ENCODE measurements at regions not wholly inside any gene's neighbourhood (a gene's known extent, or its start where the extent isn't known, plus 50 kb on each side); places are given as distances from the start of the nearest gene placed in this dataset.

DNA sequence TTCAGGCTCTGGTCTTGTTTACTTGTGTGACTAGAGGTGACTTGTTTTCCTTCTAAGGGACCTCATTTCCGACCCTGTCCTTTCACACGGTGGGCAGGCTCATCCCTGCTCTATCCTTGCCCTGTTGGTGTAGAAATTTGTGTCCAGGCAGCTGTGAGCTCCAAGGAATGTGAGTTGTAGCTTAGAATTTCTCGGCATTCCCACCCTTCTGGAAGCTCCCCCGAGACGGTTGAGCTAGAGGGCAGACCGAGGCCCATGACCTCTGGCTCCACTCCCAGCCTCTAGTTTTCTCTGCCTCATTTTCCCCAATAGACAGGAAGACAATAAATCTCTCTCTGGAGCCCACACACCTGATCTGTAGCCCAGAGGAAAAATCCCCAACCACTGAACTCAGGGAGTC lies 100.9 kb downstream of the NAV1 start:
- peaks cover 0 to 9% (median 0%) of the 10 kb centered on the region in 4 experiments for H3K27me3 ChIP-seq (replicated peaks in 1 of 4; ENCODE audit: control extremely low read depth in 1 of 4, control insufficient read depth in 3 of 4, insufficient read depth in 4 of 4, low read length in 3 of 4)
- H3K36me3 ChIP-seq (replicated peaks in 1 of 2; ENCODE audit: control extremely low read depth in 1 of 2, control insufficient read depth in 1 of 2, extremely low read depth in 1 of 2, insufficient read depth in 2 of 2, low read length in 1 of 2): no peaks in the 10 kb centered on the region
- H3K4me1 ChIP-seq (ENCODE audit: control insufficient read depth in 2 of 2, insufficient read depth in 2 of 2, low read length in 2 of 2): no peaks in the 10 kb centered on the region
- Mint-ChIP-seq H3K9me3 (ENCODE audit: insufficient read depth) (no peaks in the 10 kb centered on the region), H3K4me3 (no peak overlapping the region), H3K27ac (no peak overlapping the region), H3K4me1 (no peaks in the 10 kb centered on the region), H3K27me3 (peaks cover 17% of the 10 kb centered on the region)
- H2AFZ ChIP-seq (ENCODE audit: insufficient read depth, low read depth, low read length, poor library complexity, severe bottlenecking): no peak overlapping the region
- H3K9me3 ChIP-seq (ENCODE audit: control extremely low read depth in 1 of 3, control insufficient read depth in 2 of 3, insufficient read depth in 1 of 3, low read length in 2 of 3): no peaks in the 10 kb centered on the region
- no peak for TF ChIP-seq EZH2 (IDR thresholded peaks at IDR 0.05; ENCODE audit: borderline replicate concordance, insufficient read depth, low read depth, low read length, poor library complexity, severe bottlenecking)
- TF ChIP-seq, protein P1, sequence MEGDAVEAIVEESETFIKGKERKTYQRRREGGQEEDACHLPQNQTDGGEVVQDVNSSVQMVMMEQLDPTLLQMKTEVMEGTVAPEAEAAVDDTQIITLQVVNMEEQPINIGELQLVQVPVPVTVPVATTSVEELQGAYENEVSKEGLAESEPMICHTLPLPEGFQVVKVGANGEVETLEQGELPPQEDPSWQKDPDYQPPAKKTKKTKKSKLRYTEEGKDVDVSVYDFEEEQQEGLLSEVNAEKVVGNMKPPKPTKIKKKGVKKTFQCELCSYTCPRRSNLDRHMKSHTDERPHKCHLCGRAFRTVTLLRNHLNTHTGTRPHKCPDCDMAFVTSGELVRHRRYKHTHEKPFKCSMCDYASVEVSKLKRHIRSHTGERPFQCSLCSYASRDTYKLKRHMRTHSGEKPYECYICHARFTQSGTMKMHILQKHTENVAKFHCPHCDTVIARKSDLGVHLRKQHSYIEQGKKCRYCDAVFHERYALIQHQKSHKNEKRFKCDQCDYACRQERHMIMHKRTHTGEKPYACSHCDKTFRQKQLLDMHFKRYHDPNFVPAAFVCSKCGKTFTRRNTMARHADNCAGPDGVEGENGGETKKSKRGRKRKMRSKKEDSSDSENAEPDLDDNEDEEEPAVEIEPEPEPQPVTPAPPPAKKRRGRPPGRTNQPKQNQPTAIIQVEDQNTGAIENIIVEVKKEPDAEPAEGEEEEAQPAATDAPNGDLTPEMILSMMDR (IDR thresholded peaks at IDR 0.05): no peak
- no peak for ATAC-seq (ENCODE audit: low read depth)
- no peaks in the 10 kb centered on the region for H4K20me1 ChIP-seq (ENCODE audit: control insufficient read depth, insufficient read depth, low read length, poor library complexity, severe bottlenecking)
- intact Hi-C loops (cut with micrococcal nuclease): no loop called here
- no peak overlapping the region for H3K4me3 ChIP-seq (ENCODE audit: control extremely low read depth in 1 of 5, extremely low read depth in 1 of 5, insufficient read depth in 1 of 5, low read depth in 2 of 5, low read length in 4 of 5)
- POLR2A ChIA-PET: no interaction called here
- H3K4me2 ChIP-seq (replicated peaks; ENCODE audit: low read depth, low read length, poor library complexity, severe bottlenecking): no peak overlapping the region
- CTCF ChIA-PET: no interaction called here
- no peaks in the 10 kb centered on the region for H3K79me2 ChIP-seq (ENCODE audit: control insufficient read depth, insufficient read depth, low read length)
- no peak overlapping the region for H3K27ac ChIP-seq (ENCODE audit: low read length in 2 of 2)
- no peak for DNase-seq
- WGBS (ENCODE audit: insufficient coverage): 89% methylated on average over 2 of the region's 6 CpGs
- no peak overlapping the region for H3K9ac ChIP-seq (ENCODE audit: low read length)

DNA sequence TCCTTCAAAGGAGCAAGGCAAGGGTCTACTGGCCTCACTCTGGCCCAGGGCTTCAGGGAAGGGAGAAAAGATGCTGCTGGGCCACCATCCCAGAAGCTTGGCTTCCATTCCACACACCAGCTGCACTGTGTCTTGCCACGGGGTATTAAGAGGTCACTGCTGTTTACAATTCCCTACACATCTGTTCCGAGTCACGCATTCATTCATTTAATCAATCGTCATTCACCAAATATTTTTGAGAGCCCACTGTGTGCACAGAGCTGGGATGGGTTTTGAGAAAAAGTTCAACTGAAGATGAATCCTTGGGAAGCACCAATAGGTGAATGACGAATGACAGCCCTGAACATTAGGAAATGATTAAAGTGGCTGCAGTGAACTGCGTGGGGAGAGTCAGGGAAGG lies 101.7 kb downstream of the NAV1 start:
- peaks cover 0 to 9% (median 0%) of the 10 kb centered on the region in 4 experiments for H3K27me3 ChIP-seq (replicated peaks in 1 of 4; ENCODE audit: control extremely low read depth in 1 of 4, control insufficient read depth in 3 of 4, insufficient read depth in 4 of 4, low read length in 3 of 4)
- no peak for DNase-seq
- peaks cover 19% of the 10 kb centered on the region for H3K27me3 Mint-ChIP-seq
- no peak overlapping the region for H3K9ac ChIP-seq (ENCODE audit: low read length)
- CTCF ChIA-PET: no interaction called here
- ATAC-seq (ENCODE audit: low read depth): no peak
- H2AFZ ChIP-seq (ENCODE audit: insufficient read depth, low read depth, low read length, poor library complexity, severe bottlenecking): no peak overlapping the region
- H4K20me1 ChIP-seq (ENCODE audit: control insufficient read depth, insufficient read depth, low read length, poor library complexity, severe bottlenecking): no peaks in the 10 kb centered on the region
- no peak overlapping the region for H3K4me3 Mint-ChIP-seq
- 85% methylated on average over 3 of the region's 6 CpGs for WGBS (ENCODE audit: insufficient coverage)
- H3K4me1 ChIP-seq (ENCODE audit: control insufficient read depth in 2 of 2, insufficient read depth in 2 of 2, low read length in 2 of 2): no peaks in the 10 kb centered on the region
- H3K79me2 ChIP-seq (ENCODE audit: control insufficient read depth, insufficient read depth, low read length): no peaks in the 10 kb centered on the region
- H3K4me1 Mint-ChIP-seq: no peaks in the 10 kb centered on the region
- H3K36me3 ChIP-seq (replicated peaks in 1 of 2; ENCODE audit: control extremely low read depth in 1 of 2, control insufficient read depth in 1 of 2, extremely low read depth in 1 of 2, insufficient read depth in 2 of 2, low read length in 1 of 2): no peaks in the 10 kb centered on the region
- H3K27ac Mint-ChIP-seq: no peak overlapping the region
- POLR2A ChIA-PET: no interaction called here
- no peak overlapping the region for H3K4me2 ChIP-seq (replicated peaks; ENCODE audit: low read depth, low read length, poor library complexity, severe bottlenecking)
- intact Hi-C loops (cut with micrococcal nuclease): no loop called here
- H3K9me3 ChIP-seq (ENCODE audit: control extremely low read depth in 1 of 3, control insufficient read depth in 2 of 3, insufficient read depth in 1 of 3, low read length in 2 of 3): no peaks in the 10 kb centered on the region
- H3K9me3 Mint-ChIP-seq (ENCODE audit: insufficient read depth): no peaks in the 10 kb centered on the region
- no peak overlapping the region for H3K4me3 ChIP-seq (ENCODE audit: control extremely low read depth in 1 of 5, extremely low read depth in 1 of 5, insufficient read depth in 1 of 5, low read depth in 2 of 5, low read length in 4 of 5)
- H3K27ac ChIP-seq (ENCODE audit: low read length in 2 of 2): no peak overlapping the region
- TF ChIP-seq, protein P1 (IDR thresholded peaks at IDR 0.05): no peak
- no peak for TF ChIP-seq EZH2 (IDR thresholded peaks at IDR 0.05; ENCODE audit: borderline replicate concordance, insufficient read depth, low read depth, low read length, poor library complexity, severe bottlenecking)

Data from B cell (primary cell).